Lung microvascular endothelial cell (primary cell): ENCODE measurements at regions not wholly inside any gene's neighbourhood (a gene's known extent, or its start where the extent isn't known, plus 50 kb on each side); places are given as distances from the start of the nearest gene placed in this dataset.

Experiments used
- DNase-seq, 2 donors: peaks; one replicate each; pipeline versions ENCODE4 v3.0.0 to v3.0.0-alpha.2; 2010; ENCODE audit warnings: low read depth in 2 of 2

- no peak for DNase-seq
These were observed 1579.9 kb downstream of the MRPL39 start for GRCh38 chr21:24027396-24027795.

- no peak for DNase-seq
These were observed 1582.2 kb downstream of the MRPL39 start for GRCh38 chr21:24025101-24025500.

- DNase-seq = no peak
These were observed 1583.3 kb downstream of the MRPL39 start for GRCh38 chr21:24023936-24024335.

- no peak for DNase-seq
These were observed 1583.9 kb downstream of the MRPL39 start for GRCh38 chr21:24023402-24023801.

GRCh38 chr21:24014381-24014780 lies 1592.9 kb downstream of the MRPL39 start:
- no peak for DNase-seq

GRCh38 chr21:24011087-24011486 lies 1596.2 kb downstream of the MRPL39 start:
- DNase-seq = no peak

- no peak for DNase-seq
These were observed 1599.7 kb downstream of the MRPL39 start for GRCh38 chr21:24007592-24007991.

GRCh38 chr21:23986987-23987386 lies 1620.3 kb downstream of the MRPL39 start:
- no peak for DNase-seq

GRCh38 chr21:23986214-23986613 lies 1621.1 kb downstream of the MRPL39 start:
- no peak for DNase-seq

- DNase-seq = no peak
These were observed 1624.7 kb downstream of the MRPL39 start for GRCh38 chr21:23982546-23982945.

- no peak for DNase-seq
These were observed 1629.3 kb downstream of the MRPL39 start for GRCh38 chr21:23977971-23978370.

GRCh38 chr21:23968722-23969647 lies 1638.3 kb downstream of the MRPL39 start:
- no peak for DNase-seq

GRCh38 chr21:23968008-23968407 lies 1639.3 kb downstream of the MRPL39 start:
- DNase-seq = no peak

GRCh38 chr21:23963454-23963853 lies 1643.8 kb downstream of the MRPL39 start:
- DNase-seq = no peak

GRCh38 chr21:23960769-23961168 lies 1646.5 kb downstream of the MRPL39 start:
- DNase-seq = no peak

- no peak for DNase-seq
These were observed 1652.0 kb downstream of the MRPL39 start for GRCh38 chr21:23955135-23955843.

GRCh38 chr21:23952269-23952668 lies 1655.0 kb downstream of the MRPL39 start:
- DNase-seq = no peak

- no peak for DNase-seq
These were observed 1656.0 kb downstream of the MRPL39 start for GRCh38 chr21:23951251-23951650.

GRCh38 chr21:23950344-23950743 lies 1656.9 kb downstream of the MRPL39 start:
- DNase-seq = no peak

GRCh38 chr21:23949493-23949892 lies 1657.8 kb downstream of the MRPL39 start:
- no peak for DNase-seq

GRCh38 chr21:23939369-23940065 lies 1667.8 kb downstream of the MRPL39 start:
- no peak for DNase-seq

GRCh38 chr21:23936991-23937390 lies 1670.3 kb downstream of the MRPL39 start:
- no peak for DNase-seq
